HG03457 (cell line): ENCODE measurements at regions not wholly inside any gene's neighbourhood (a gene's known extent, or its start where the extent isn't known, plus 50 kb on each side); places are given as distances from the start of the nearest gene placed in this dataset.

ENCODE experiments used
- ATAC-seq: cut with Tn5 transposase; IDR thresholded peaks from one replicate; pipeline ENCODE4 v1.9.1; 2021; ENCODE audit warnings: moderate number of reproducible peaks; ENCODE audit not compliant: unreplicated experiment

GRCh38 chr1:60987904-60988303, 94.5 kb upstream of the NFIA start:
- ATAC-seq, result no peak

DNA sequence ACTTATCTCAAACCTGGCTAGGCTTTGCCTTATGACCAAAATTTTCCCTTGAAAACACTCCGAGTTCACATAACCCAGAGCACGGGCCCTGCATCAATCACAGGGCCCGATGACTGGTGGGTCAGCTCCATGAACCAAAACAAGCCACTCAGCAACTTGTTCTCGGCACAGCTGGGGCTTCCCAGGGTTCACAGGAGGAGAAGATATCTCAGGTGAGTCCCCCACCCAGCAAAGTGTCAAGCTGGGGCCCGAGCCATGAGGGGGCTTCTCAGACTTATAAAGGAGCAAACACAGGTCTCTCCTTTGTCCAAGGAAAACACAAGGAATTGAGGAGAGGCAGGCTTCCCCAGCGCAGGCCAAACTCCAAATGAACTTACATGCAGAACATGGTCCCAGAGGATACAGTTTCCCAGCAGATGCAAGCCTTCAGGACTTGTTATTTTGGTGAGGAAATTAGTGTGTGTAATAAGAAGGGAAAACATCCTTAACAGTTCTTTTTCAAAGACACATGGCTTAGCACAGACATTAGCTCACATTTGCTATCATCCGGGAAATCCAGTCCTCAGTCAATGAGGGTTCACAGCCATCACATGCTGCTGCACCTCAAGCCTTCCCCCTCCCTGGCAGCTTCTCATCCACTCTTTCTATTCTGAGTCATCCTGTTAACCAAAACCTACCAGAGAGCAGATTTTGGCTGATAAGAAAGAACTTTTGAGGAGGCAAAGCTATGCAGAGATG, 98.1 kb upstream of the NFIA start:
- no peak for ATAC-seq

GRCh38 chr1:60983701-60984061, 98.7 kb upstream of the NFIA start:
- ATAC-seq, result no peak

- ATAC-seq, result no peak
Observed at GRCh38 chr1:60982539-60982938, 99.8 kb upstream of the NFIA start.

- ATAC-seq, result no peak
Observed at GRCh38 chr1:60981357-60981756, 101.0 kb upstream of the NFIA start.

DNA sequence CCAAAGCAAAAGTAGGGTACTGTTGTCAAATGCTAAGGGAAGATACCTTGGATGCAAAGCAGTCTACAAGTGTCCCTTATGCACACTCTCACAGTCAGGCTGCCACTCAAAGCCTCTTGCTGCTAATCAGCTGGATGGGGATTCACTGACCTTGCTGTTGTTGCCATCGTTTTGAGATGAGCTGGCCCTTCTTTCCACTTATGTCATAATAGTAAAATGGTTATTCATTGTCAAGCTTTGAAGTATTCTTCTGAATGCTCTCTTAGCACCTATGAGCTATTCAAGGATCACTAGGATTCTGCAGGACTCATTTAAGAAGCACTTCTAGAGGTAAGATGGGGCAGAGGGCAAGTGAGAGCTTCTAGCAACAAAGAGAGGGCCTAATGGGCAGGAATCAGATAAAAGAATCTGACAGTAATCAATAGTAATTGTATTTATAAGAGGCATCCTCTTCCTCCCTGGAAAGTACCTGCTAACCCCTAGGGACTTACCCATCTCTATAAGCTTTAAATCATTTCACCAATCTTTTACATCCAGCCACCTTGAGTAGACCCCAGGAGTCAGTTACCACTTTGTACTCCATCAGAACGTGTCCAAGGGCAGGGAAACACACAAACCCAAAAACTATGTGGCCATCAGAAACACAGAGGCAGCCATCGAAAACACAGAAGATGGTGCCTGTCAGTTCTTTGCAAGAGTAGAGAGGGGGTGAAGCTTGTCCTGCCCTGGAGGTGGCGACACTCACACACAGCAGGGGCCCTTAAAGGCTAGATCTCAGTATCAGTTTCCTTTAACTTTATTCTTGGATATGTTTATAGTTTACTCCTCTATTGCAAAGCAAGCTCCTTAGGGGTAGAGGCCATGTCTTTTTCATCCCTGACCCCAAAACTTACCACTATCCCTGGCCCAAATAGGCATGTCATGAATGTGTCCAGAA, 103.7 kb upstream of the NFIA start:
- ATAC-seq, result peak; percentile 85

DNA sequence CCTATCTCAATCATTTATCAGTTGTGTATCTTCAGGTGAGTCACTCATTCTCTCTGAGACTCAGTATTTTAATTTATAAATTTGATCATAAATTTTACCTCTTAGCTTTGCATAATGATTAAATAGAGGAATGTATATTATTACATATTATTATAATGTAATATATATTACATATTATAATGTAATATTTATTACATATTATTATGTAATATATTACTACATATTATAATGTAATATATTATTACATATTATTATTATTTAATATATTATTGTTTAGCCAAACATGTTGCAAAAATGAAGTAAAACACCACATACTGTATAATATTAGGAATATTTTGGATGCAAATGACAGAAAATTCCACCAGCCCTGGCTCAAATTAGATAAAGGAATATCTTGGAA, 104.7 kb upstream of the NFIA start:
- no peak for ATAC-seq

DNA sequence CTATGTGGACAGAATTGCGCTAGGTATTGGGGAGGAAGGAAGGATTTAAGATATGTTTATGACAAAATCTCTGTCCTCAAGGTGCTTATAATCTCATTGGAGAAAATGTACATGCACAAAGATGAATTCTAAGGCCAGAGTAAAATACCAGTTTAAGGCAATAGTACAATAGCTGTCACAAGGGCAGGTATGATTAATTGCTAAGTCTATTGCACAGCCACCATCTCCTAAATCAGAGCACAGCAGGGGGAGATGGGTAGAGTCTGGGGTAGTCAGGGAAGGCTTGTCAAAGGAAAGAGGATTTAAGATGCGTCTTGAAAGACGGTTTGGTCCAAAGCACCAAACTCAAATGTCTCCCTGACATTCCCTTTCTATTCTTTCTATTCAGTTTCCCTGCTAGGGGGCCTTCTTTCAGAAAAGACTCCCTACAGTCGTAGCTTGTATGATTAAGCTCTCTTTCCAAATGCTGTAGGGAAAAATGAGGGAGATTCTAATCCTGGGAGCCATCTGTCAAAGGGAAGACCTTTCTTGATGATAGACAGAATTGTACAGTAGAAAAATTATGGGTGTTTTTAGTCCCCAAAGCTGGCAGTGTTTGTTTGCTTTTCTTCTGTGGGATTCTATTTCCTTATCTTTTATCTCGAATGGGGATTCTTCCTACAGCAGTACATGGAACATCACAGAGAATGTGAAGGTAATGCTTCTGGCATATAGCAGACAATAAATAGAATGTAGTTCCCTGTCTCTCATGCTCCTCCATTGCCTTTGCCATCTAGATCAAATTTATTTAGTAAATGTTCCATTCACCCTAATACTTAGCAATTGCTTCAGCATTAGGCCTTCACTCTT, 107.6 kb upstream of the NFIA start:
- no peak for ATAC-seq

DNA sequence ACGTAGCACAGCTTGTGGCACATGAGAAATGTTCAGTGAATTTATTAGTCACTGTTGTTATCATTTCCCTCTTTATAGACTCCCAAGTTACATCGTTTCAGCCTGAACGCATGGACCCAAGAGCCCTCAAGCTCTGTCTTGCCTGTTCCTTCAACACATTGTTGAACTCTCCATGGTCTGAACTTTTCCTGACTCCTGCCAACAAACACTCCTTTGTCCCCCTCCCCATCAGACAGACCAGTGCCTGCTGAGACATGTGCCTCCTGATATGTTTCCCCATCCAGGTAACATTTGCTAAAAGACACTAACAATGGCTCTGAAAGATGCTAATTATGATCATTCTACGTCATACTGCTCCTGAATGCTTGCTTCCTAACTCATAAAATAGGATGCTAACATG, 108.7 kb upstream of the NFIA start:
- ATAC-seq, result no peak

DNA sequence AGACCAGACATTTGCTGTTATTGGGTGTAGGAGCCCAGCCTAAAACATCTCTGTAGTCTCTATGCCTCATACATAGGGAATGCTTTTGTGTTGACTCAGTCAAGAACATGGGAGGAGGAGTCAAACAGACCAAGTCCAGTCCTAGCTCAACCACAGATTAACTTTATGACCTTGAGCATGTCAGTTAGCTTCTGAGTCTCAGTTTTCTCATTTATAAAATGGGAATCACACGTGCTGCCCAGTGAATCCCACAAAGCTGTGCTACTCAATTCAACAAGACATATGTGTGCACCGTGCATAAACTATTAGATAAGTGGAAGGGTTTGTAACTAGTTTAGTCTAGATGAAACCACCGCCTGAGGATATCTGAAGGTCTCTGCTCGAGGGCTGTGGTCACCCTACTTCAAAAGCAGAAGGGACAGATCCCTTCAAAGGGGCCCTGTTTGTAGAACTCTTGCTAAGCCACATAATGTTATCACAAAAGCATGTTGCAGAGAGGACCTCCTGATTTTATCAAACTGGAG, 109.5 kb upstream of the NFIA start:
- ATAC-seq, result no peak

DNA sequence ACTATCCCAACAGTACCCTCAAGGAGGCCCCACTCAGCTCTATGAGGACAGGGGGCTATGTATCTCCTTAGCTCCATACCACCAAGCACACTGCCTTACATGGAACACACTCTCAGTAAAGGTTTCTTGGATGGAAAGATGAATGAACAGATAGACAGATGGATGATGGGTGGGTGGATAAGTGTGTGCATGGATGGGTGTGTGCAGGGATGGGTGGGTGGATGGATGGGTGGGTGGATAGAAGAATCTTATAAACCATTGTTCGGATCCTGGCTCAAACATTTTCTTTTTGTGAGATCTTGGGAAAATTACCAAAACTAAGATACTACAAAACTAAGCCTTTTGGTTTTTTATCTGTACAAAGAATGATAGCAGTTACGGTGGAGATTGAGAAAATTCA, 111.0 kb upstream of the NFIA start:
- ATAC-seq, result no peak

- ATAC-seq, result no peak
Observed at GRCh38 chr1:60969971-60970509, 112.3 kb upstream of the NFIA start.

GRCh38 chr1:60965280-60965854, 117.0 kb upstream of the NFIA start:
- no peak for ATAC-seq

DNA sequence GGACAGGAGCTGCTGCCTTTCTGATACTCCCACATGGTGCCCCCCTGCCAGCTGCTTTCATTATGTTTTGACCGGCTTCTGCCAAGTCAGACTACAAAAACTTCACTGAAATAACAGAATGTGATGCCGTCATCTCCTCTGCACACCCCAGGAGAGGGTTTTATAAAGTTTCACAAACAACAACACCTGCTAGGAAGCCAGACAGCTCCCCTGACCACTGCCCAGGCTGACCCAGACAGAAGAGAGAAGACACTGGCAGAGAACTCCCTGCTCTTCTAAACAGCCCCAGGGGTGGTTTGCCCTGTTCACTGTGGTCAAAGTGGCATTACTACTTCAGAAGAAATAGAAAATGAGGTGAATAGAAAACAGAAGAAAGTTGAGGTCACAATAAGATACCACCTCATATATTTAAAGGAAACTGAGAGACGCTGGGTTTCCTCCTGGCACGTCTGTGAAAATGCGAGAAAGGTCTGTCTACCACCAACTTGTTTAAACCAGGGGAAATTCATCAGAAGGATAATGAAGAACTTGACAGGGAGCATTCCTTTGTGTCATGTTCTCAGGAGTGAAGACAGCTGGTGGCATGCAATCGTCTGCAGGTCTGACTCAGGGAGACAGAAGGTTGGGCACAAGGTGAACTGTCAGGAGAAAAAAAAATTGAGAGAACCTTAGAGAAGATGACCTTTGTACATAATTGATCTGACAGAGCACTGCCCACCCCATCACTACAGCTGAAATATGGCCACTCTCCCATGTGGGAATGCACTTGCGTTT, 119.0 kb upstream of the NFIA start:
- ATAC-seq, result no peak

DNA sequence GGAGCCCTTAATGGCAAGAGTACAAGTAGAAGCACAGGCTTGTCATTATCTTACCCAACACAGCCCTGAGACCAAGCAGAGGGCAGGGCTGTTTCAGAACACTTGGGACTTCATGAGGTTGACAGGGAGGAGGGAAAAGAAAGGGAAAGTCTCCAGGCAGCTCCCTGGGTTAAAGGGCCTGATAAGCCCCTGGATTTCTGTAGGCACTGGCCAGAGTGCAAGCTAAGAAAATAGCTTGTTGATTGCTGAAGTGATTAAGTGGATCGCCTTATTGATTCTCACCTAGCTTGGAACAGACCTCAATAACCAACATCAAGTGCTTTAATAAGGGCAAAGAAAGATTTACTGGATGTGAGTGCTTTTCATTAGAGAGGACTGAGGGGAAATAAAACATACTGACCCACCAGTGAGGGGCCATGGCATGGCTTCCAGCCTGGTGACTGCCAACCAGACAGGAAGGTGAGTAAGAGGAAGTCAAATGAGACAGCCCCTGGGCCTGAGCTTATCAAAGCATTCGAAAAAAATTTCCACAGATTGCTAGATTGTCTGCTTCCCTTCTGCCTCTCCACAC, 121.4 kb upstream of the NFIA start:
- no peak for ATAC-seq

- ATAC-seq, result no peak
Observed at GRCh38 chr1:60959701-60960100, 122.7 kb upstream of the NFIA start.

DNA sequence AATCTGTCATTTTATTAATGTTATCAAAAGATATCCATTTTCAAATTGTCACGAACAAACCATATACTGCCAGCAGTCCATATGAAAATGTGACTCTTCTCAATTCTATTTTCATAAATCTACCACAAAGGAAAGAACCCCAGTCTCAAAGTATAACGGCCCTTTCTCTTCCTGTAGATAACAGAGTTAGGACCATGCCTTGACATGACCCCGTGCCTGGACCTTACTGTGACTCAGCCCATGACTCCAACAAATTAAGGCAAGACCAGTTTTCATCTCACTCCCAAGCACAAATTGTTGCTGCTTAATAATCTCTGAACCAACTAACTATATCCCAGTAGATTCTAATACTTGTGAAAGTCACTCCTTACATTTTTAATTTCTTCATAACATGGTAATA, 124.4 kb upstream of the NFIA start:
- ATAC-seq, result no peak

DNA sequence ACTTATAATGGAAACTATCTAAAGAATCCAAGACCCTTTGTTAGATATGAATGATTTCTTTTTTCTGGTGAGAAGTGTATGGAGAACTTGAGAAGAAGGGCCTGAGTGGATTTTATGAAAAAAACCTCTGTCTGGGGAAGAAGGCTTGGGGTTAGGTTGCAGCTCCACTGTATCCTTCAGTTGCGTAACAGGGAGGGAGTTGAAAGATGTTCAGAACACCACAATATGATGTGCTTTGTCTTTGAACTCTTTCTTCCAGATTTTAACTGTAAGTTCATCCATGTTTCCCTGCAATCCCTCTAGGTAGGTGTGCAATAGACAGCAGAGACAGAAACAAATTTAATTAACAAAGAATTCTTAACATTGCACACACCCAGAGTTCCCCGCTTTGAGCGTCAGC, 125.8 kb upstream of the NFIA start:
- ATAC-seq, result no peak

- ATAC-seq, result no peak
Observed at GRCh38 chr1:60952612-60953111, 129.7 kb upstream of the NFIA start.
